ENCODE measurements at regions not wholly inside any gene's neighbourhood (a gene's known extent, or its start where the extent isn't known, plus 50 kb on each side); places are given as distances from the start of the nearest gene placed in this dataset.

- Histone ChIP-seq H3K4me1 (no peaks in the 10 kb centered on the region), H3K36me3 (no peaks in the 10 kb centered on the region), H3K9me3 (no peaks in the 10 kb centered on the region), H3K27me3 (ENCODE audit: low read depth) (no peaks in the 10 kb centered on the region), H3K4me3 (no peak overlapping the region), H3K27ac (no peak overlapping the region)
- no peak for TF ChIP-seq CTCF (IDR thresholded peaks at IDR 0.05)
- DNase-seq (no peak), ATAC-seq (no peak)
- intact Hi-C loops (cut with DNase I) = no loop called here
Observed at GRCh38 chr10:9469663-9470205, 1415.2 kb downstream of the GATA3 start.

GRCh38 chr10:9470581-9470980, 1416.1 kb downstream of the GATA3 start:
- Histone ChIP-seq H3K27me3 (ENCODE audit: low read depth) (no peaks in the 10 kb centered on the region), H3K4me1 (no peaks in the 10 kb centered on the region), H3K36me3 (no peaks in the 10 kb centered on the region), H3K27ac (no peak overlapping the region), H3K9me3 (no peaks in the 10 kb centered on the region), H3K4me3 (no peak overlapping the region)
- DNase-seq (no peak), ATAC-seq (no peak)
- intact Hi-C loops (cut with DNase I) = no loop called here
- no peak for TF ChIP-seq CTCF (IDR thresholded peaks at IDR 0.05)

GRCh38 chr10:9501944-9502343, 1447.5 kb downstream of the GATA3 start:
- no peak for TF ChIP-seq CTCF (IDR thresholded peaks at IDR 0.05)
- Histone ChIP-seq H3K9me3 (no peaks in the 10 kb centered on the region), H3K27ac (no peak overlapping the region), H3K4me1 (no peaks in the 10 kb centered on the region), H3K4me3 (no peak overlapping the region), H3K27me3 (ENCODE audit: low read depth) (no peaks in the 10 kb centered on the region), H3K36me3 (no peaks in the 10 kb centered on the region)
- DNase-seq (no peak), ATAC-seq (no peak)
- intact Hi-C loops (cut with DNase I) = no loop called here

GRCh38 chr10:9504227-9504626, 1449.7 kb downstream of the GATA3 start:
- Histone ChIP-seq H3K4me1 (no peaks in the 10 kb centered on the region), H3K27me3 (ENCODE audit: low read depth) (no peaks in the 10 kb centered on the region), H3K36me3 (no peaks in the 10 kb centered on the region), H3K9me3 (no peaks in the 10 kb centered on the region), H3K4me3 (no peak overlapping the region), H3K27ac (no peak overlapping the region)
- no peak for DNase-seq
- intact Hi-C loops (cut with DNase I) = no loop called here
- TF ChIP-seq CTCF (IDR thresholded peaks at IDR 0.05) = no peak
- ATAC-seq = no peak

GRCh38 chr10:9505546-9505945, 1451.1 kb downstream of the GATA3 start:
- DNase-seq = no peak
- Histone ChIP-seq H3K4me1 (no peaks in the 10 kb centered on the region), H3K27me3 (ENCODE audit: low read depth) (no peaks in the 10 kb centered on the region), H3K27ac (no peak overlapping the region), H3K9me3 (no peaks in the 10 kb centered on the region), H3K4me3 (no peak overlapping the region), H3K36me3 (no peaks in the 10 kb centered on the region)
- TF ChIP-seq CTCF (IDR thresholded peaks at IDR 0.05) = no peak
- no peak for ATAC-seq
- intact Hi-C loops (cut with DNase I) = no loop called here

- Histone ChIP-seq H3K36me3 (no peaks in the 10 kb centered on the region), H3K27me3 (ENCODE audit: low read depth) (no peaks in the 10 kb centered on the region), H3K27ac (no peak overlapping the region), H3K9me3 (no peaks in the 10 kb centered on the region), H3K4me3 (no peak overlapping the region), H3K4me1 (no peaks in the 10 kb centered on the region)
- ATAC-seq (no peak), DNase-seq (no peak)
- intact Hi-C loops (cut with DNase I) = no loop called here
- TF ChIP-seq CTCF (IDR thresholded peaks at IDR 0.05) = no peak
Observed at GRCh38 chr10:9508606-9509005, 1454.1 kb downstream of the GATA3 start.
